ENCODE measurements at regions not wholly inside any gene's neighbourhood (a gene's known extent, or its start where the extent isn't known, plus 50 kb on each side); places are given as distances from the start of the nearest gene placed in this dataset.

GRCh38 chr2:236809716-236810115, 240.1 kb downstream of the ACKR3 start:
- Mint-ChIP-seq H3K4me1 (ENCODE audit: low read depth) (no peaks in the 10 kb centered on the region), H3K27ac (no peak overlapping the region), H3K9me3 (peaks cover 32% of the 10 kb centered on the region), H3K27me3 (ENCODE audit: insufficient read depth) (peaks cover 6% of the 10 kb centered on the region), H3K4me3 (no peak overlapping the region), H3K36me3 (ENCODE audit: low read depth) (no peaks in the 10 kb centered on the region; the same call in 1 of the 2 replicates)
- no peak for TF ChIP-seq CTCF (IDR thresholded peaks at IDR 0.05)
- DNase-seq: no peak

- no peaks in the 10 kb centered on the region for H3K4me1 Mint-ChIP-seq (ENCODE audit: low read depth)
- no peaks in the 10 kb centered on the region; the same call in 1 of the 2 replicates for H3K36me3 Mint-ChIP-seq (ENCODE audit: low read depth)
- no peak for TF ChIP-seq CTCF (IDR thresholded peaks at IDR 0.05)
- peaks cover 9% of the 10 kb centered on the region for H3K27me3 Mint-ChIP-seq (ENCODE audit: insufficient read depth)
- no peak overlapping the region for H3K4me3 Mint-ChIP-seq
- H3K27ac Mint-ChIP-seq: no peak overlapping the region
- H3K9me3 Mint-ChIP-seq: peaks cover 28% of the 10 kb centered on the region
- no peak for DNase-seq
These were observed 241.5 kb downstream of the ACKR3 start for GRCh38 chr2:236811062-236811656.

GRCh38 chr2:236813766-236814165, 244.1 kb downstream of the ACKR3 start:
- H3K9me3 Mint-ChIP-seq: peaks cover 15% of the 10 kb centered on the region
- no peak overlapping the region for H3K4me3 Mint-ChIP-seq
- DNase-seq: no peak
- no peaks in the 10 kb centered on the region for H3K36me3 Mint-ChIP-seq (ENCODE audit: low read depth)
- no peak for TF ChIP-seq CTCF (IDR thresholded peaks at IDR 0.05)
- peaks cover 14% of the 10 kb centered on the region for H3K27me3 Mint-ChIP-seq (ENCODE audit: insufficient read depth)
- H3K27ac Mint-ChIP-seq: no peak overlapping the region
- H3K4me1 Mint-ChIP-seq (ENCODE audit: low read depth): no peaks in the 10 kb centered on the region

- Mint-ChIP-seq H3K27ac (no peak overlapping the region), H3K36me3 (ENCODE audit: low read depth) (no peaks in the 10 kb centered on the region), H3K4me1 (ENCODE audit: low read depth) (no peaks in the 10 kb centered on the region), H3K27me3 (ENCODE audit: insufficient read depth) (peaks cover 14% of the 10 kb centered on the region), H3K4me3 (no peak overlapping the region), H3K9me3 (peaks cover 17% of the 10 kb centered on the region)
- TF ChIP-seq CTCF (IDR thresholded peaks at IDR 0.05): no peak
- DNase-seq: no peak
These were observed 245.0 kb downstream of the ACKR3 start for GRCh38 chr2:236814593-236814992.

GRCh38 chr2:236815746-236816145, 246.1 kb downstream of the ACKR3 start:
- TF ChIP-seq CTCF (IDR thresholded peaks at IDR 0.05): no peak
- Mint-ChIP-seq H3K36me3 (ENCODE audit: low read depth) (no peaks in the 10 kb centered on the region), H3K4me3 (no peak overlapping the region), H3K27me3 (ENCODE audit: insufficient read depth) (peaks cover 14% of the 10 kb centered on the region), H3K27ac (no peak overlapping the region), H3K4me1 (ENCODE audit: low read depth) (no peaks in the 10 kb centered on the region), H3K9me3 (peaks cover 9% of the 10 kb centered on the region)
- no peak for DNase-seq

Measured in HFFc6 (cell line).